NCI-H226 (cell line): ENCODE measurements at regions not wholly inside any gene's neighbourhood (a gene's known extent, or its start where the extent isn't known, plus 50 kb on each side); places are given as distances from the start of the nearest gene placed in this dataset.
"Not testable (repeated sequence)": the region's sequence is repeated elsewhere in the genome, so short reads cannot be mapped to it uniquely, and the experiment has no call there.

Experiments
- DNase-seq: peaks from one replicate; pipeline ENCODE4 v3.0.0-alpha.2; 2015

DNA sequence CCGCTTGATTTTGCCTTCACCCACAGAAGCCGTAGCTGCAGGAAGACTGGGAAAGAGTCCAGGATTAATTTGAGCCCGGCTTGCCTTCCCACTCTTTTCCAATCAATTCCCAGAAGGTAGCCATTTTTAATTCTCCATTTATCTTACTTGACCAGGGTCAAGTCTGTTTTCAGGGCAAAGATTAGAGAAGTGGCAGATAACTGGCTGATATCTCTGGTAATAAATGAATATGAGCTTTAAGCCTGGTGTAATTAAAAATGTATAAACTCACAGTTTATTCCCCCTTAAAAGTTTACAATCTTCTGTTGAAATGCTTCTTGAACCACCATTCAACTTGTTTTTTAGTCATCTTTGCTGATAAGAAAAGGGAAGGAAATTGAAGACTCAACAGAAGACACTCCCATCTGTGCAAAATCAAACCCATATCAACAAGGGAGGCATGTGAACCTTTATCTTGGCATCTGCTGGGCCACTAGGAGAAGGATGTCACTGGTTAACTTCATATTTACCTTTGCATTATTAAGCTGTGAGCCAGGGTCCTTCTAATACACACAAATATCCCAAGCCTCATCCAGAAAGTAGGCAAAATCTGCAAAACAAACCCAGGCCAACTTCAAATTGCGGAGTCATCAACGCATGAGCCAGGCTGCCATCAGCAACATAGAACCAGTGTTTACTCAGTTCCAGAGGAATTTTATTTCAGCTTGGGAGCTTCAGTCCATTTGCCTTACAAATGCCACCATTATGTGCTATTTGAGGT, 314.6 kb upstream of the MAF start:
- DNase-seq: no peak

DNA sequence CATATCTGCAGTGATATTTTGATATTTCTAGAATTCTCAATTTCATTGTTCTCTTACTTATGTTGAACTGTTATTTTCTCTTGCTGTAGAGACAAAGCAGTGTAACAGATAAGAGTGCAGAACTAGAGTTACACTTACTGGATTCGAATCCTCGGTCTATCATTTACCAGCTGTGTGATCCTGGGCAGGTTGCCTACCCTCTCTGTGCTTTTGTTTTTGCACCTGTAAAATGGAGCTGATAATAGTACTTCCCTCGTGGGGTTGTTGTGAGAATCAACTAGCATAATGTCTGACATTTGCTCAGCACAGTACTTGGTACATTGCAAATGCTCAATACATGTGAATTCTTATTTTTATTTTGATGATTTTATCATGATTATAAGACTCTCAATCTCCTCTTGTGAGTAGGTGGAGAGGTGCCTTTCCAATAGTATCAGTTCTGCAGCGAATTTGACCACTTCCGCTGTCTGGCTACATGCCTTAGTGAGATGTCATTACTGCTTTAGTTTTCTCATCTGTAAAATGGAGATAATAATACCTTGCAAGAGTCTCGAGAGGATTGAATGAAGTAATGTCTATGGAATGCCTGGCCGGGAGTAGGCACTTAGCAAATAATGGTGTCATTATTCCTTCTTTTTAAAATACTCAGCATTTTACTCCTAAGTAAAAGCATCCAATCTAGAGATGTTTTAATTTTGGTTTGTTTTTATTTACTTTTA, 312.2 kb upstream of the MAF start:
- peak; percentile 34 for DNase-seq

GRCh38 chr16:79911660-79912059, 311.1 kb upstream of the MAF start:
- no peak for DNase-seq

DNA sequence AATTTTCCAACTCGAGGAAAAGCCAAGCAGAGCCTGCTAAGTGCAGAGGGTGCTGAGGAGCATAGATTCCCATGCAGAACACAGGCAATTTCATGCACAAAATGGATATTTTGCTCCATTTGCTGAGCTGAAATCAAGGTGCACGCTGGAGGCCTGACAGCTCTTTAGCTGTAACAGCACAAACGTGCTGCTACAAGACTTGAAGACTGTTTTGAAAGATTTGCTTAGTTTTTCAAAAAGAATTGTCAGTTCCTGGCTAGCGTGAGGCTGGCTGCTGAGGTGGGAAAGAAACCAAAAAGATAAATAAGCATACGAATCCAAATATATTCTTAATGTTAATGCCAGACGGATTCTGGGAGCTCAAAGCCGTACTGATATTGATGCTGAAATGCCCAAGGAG, 309.0 kb upstream of the MAF start:
- no peak for DNase-seq

DNA sequence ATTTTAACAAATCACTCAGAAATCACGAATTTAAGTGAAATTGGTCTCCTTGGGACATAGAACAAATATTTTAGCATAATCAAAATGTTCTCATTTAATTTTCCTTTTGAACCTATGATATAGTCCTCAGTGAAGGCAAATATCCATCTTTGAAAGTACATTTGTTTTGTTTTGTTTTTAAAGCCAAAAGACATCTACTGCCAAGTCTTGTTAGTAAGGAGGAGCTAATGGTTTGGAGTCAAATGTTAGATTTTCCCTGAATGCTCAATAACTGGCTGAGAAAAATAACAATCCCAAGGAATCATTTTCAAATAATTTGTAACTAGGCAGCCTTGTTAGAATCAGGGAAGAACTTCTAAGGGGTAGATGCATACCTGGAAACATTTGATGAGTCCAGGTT, 302.9 kb upstream of the MAF start:
- no peak for DNase-seq

DNA sequence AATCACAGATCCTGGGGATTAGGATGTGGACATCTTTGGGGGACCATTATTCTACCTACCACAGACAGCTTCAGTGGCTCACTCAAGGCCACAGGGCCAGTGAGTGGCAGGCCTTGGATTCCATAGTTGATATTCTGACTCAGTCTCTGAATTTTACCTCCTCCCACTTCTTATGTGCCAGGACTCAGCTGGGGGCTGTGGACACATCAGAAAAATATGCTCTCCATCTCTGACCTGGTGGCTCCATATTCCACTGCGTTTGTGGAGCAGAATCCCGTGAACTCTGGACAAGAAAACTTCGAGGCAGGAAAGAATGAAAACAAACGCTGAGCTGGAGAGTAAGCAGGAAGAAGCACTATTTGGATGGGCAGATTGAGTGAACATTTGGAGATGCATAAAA, 301.8 kb upstream of the MAF start:
- DNase-seq: peak; percentile 2

- no peak for DNase-seq
Measured at GRCh38 chr16:79901522-79901921, 301.0 kb upstream of the MAF start.

DNA sequence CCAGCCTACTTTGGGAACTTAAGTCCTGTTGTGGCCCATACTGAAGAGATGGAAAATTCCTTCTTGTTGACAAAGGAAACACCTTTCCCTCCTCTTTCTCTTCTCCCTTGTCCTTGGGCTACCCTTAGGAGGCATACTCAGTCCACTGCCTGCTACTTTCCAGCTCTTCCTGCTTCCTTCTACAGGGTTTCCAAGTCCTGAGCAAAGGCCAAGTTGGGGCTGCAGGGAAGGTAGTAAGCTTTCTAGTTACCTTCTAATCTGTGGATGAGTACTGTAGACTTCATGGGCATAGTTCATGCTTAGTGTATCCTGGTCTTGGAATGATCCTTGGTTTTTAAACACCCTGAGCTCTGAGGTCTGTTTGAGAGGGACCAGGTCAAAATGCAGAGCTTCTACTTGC, 299.2 kb upstream of the MAF start:
- DNase-seq: no peak

DNA sequence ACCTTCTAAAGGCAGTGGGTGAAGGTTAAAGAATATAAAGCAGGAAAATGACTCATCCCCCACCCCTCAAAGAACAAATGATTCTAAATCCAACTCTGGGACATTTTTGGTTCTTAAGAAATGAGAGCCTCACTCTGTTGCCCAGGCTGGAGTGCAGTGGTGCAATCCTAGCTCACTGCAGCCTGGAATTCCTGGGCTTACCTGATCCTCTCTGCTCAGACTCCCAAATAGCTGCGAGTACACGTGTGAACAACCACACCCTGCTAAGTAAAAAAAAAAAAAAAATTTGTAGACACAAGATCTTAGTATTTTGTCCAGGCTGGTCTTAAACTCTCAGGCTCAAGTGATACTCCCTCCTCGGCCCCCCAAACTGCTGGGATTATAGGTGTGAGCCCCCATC, 298.8 kb upstream of the MAF start:
- no peak for DNase-seq

GRCh38 chr16:79898703-79899102, 298.2 kb upstream of the MAF start:
- DNase-seq: no peak

DNA sequence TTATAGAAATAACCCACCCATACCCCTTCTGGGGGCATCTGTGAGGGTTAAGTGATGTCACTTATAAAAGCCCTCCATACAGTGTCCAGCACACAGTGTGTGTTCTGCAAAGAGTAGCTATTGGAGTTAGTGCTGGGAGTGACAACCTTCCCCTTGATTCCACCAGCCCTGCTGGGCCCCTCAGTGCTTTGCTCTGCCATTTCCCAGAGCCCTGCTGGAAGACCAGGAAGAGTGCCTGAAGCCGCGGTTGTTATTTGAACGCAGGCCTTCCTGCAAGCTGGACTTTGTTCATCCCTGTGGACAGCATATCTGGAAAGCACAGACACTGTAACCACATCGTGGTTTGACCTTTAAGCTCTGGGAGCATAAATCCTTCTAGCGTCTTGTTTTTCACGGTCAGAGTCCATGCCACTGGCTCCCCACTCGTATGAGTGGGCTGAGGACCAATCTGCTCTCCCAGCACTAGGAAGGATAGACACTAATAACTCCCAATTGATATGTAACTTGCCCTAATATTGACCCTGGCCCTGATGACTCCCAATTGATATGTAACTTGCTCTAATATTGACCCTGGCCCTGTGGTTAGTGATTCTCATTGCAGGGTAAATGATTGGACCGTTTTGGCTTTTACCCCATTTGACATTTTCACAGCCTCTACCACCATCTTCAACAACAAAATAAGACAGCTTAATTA, 297.1 kb upstream of the MAF start:
- peak; percentile 1 for DNase-seq

DNA sequence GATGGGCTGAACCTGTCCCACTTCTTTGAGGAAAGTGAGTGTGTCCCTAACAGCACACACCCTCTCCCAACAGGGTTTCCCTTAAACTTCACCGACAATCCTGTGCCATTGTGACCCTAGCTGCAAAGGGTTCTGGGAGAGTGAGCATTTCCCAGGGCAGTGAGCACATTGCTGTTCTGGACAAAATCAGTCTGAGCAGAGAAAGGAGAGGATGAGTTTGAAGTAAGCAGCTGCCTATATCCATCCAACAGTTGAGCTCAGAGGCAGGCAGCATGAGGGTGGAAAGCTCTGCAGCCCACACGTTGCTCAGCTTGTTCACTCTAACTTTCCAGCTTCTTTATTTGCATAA, 296.5 kb upstream of the MAF start:
- DNase-seq: no peak

DNA sequence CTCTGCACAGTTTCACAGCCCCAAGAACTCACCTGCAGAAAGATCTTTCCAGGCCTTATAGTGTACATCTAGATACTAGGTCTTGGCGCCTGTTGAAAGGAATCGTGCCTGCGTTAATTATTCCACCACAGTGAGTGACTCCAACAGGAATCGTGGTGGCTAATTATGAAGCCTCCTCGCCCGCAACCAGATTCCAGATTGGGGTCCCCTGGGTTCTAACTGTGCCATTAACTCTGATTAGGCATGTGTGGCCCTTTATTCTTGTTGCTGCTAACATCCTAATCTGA, 295.3 kb upstream of the MAF start:
- DNase-seq: no peak

DNA sequence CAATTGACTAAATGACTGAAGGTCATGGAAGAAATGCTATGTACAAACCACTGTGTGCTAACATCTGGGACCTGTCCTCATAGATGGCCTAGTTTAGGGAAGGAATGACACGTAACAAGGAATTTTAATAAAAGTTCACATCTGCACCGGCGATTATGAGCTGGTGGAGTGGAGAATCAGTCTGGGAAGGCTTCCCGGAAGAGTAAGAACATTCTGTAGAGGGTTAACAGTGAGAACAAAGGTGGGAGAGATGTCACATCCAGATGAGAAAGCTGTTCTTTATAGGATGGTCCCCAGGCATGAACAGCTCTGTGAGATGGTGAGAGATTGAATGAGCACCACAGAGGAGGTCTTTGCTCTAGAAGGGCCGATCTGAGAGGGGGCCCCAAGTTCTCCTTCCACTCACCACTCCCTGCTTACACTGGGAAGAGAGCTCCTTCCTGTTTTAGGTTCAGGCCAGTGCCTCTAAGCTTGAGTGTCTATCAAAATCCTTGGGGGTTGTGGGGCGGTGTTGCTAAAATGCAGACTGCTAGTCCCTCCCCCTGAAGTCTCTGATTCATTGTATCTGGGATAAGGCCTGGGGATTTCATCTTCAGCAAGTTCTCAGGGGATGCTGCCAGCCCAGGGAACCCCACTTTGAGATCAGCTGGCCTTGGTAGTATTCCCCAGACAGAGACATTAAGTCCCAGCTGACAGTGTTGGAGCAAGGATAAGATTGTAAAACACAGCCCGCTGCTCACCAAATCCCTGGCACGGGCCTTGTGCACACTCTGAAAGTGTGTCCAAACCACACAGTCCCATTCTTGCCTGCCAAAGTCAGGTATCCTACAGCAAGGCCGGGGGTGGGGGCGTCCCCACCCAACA, 294.7 kb upstream of the MAF start:
- DNase-seq: no peak

GRCh38 chr16:79893445-79893844, 292.9 kb upstream of the MAF start:
- no peak for DNase-seq

GRCh38 chr16:79892278-79892677, 291.7 kb upstream of the MAF start:
- no peak for DNase-seq

DNA sequence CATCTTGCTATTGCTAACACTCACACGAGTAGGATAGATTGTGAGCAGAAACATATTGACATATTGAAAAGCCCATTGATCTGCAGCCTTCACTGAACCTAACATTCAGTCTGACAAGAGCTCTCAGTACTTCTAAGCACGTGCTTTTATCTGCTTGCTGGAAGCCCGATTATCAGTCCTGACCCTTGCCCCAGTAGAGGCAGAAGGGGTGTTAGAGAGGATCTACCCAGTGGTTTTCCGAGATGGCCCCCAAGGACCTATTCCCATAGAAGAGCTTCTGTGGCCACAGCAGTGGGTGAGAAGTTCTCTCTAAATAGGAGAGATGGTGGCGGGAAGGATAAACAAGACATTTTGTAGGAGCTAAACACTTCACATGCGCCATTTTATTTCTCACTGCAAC, 290.9 kb upstream of the MAF start:
- no peak for DNase-seq

GRCh38 chr16:79887541-79888540, 287.3 kb upstream of the MAF start:
- no peak for DNase-seq

- no peak for DNase-seq
Measured at GRCh38 chr16:79885320-79885719, 284.8 kb upstream of the MAF start.

- DNase-seq: no peak
Measured at GRCh38 chr16:79883494-79883893, 283.0 kb upstream of the MAF start.

DNA sequence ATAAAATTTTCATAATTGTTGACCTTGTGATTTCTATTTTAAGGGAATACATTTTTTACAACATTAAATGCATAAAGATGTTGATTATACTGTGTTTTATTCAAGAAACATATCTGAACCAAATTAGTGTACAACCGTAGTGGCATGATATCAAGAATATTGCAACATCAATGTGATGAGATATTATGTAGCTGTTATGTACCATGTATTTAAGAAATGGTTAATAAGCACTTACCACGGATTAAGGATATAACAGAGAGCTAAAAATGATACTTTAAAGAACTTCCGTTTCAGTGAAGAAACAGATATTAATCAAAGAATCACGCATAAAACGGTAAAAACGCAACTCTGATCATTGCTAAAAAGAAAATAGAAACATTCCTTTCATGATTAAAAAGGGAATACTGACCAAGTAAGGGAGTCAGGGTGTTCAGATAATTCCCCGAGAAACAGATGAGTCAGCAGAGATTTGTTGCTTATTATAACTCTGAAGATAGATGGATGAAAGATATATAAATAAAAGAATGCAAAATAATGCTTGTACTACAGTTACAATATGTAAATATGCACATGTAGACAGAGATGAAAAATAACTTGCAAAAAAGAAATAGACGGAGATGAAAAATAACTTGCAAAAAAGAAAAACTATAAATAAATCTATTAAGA, 281.9 kb upstream of the MAF start:
- DNase-seq: no peak

- not testable (repeated sequence) for DNase-seq
Measured at GRCh38 chr16:79881107-79881506, 280.6 kb upstream of the MAF start.
